OCI-LY3 (cell line): ENCODE measurements at regions not wholly inside any gene's neighbourhood (a gene's known extent, or its start where the extent isn't known, plus 50 kb on each side); places are given as distances from the start of the nearest gene placed in this dataset.

ENCODE experiments used
- CTCF ChIP-seq: fragments of 200-600, 300-600 bp; sonication (generic); IDR thresholded peaks from 2 replicates; pipeline ENCODE4 v1.5.1; 2014; ENCODE audit warnings: antibody characterized with exemption, low read length, low read depth
- EZH2phosphoT487 ChIP-seq: fragments of 200-600 bp; shearing (Covaris generic); IDR thresholded peaks from 2 replicates; pipeline ENCODE4 v1.6.1; 2018; ENCODE audit warnings: antibody characterized with exemption, mixed run types, low read depth

- TF ChIP-seq CTCF (no peak), EZH2phosphoT487 (no peak)
Observed at GRCh38 chrX:94612140-94612539, 938.1 kb downstream of the FAM133A start.
